Hepatocyte (in vitro differentiated cells): ENCODE measurements at regions not wholly inside any gene's neighbourhood (a gene's known extent, or its start where the extent isn't known, plus 50 kb on each side); places are given as distances from the start of the nearest gene placed in this dataset.

Experiments
- DNase-seq: peaks from one replicate; pipeline ENCODE4 v3.0.0-alpha.2; 2016; ENCODE audit warnings: low spot score
- H2AFZ ChIP-seq: fragments of 200-600 bp; sonication (generic); 2 replicates; pipeline ENCODE4 v1.6.0; 2016; ENCODE audit warnings: antibody characterized with exemption, mild to moderate bottlenecking
- H3K27ac ChIP-seq: fragments of 200-600 bp; sonication (generic); 2 replicates; pipeline ENCODE4 v1.5.1; 2016; ENCODE audit warnings: mild to moderate bottlenecking
- H3K27me3 ChIP-seq: fragments of 200-600 bp; sonication (generic); 2 replicates; pipeline ENCODE4 v1.6.1; 2016
- H3K36me3 ChIP-seq: fragments of 200-600 bp; sonication (generic); replicated peaks from 2 replicates; pipeline ENCODE4 v1.5.1; 2016; ENCODE audit warnings: low read depth; ENCODE audit not compliant: insufficient read depth
- H3K4me1 ChIP-seq: fragments of 200-600 bp; sonication (generic); 2 replicates; pipeline ENCODE4 v1.5.1; 2016; ENCODE audit warnings: mild to moderate bottlenecking, moderate library complexity; ENCODE audit not compliant: insufficient read depth
- H3K4me2 ChIP-seq: fragments of 200-600 bp; sonication (generic); 2 replicates; pipeline ENCODE4 v1.6.0; 2016
- H3K4me3 ChIP-seq: fragments of 200-600 bp; sonication (generic); 2 replicates; pipeline ENCODE4 v1.5.1; 2016; ENCODE audit warnings: mild to moderate bottlenecking
- H3K79me2 ChIP-seq: fragments of 200-600 bp; sonication (generic); 2 replicates; pipeline ENCODE4 v1.6.0; 2017; ENCODE audit warnings: mild to moderate bottlenecking
- H3K9me2 ChIP-seq: fragments of 200-600 bp; sonication (generic); replicated peaks from 2 replicates; pipeline ENCODE4 v1.6.0; 2017; ENCODE audit warnings: mild to moderate bottlenecking; ENCODE audit not compliant: insufficient read depth
- H3K9me3 ChIP-seq: fragments of 200-600 bp; sonication (generic); 2 replicates; pipeline ENCODE4 v1.5.1; 2016; ENCODE audit warnings: low read depth, mild to moderate bottlenecking
- H4K20me1 ChIP-seq: fragments of 200-600 bp; sonication (generic); 2 replicates; pipeline ENCODE4 v1.6.0; 2016; ENCODE audit warnings: mild to moderate bottlenecking; ENCODE audit not compliant: insufficient read depth, poor library complexity, severe bottlenecking
- CTCF ChIP-seq: fragments of 200-600 bp; sonication (generic); IDR thresholded peaks from 2 replicates; pipeline ENCODE4 v1.5.1; 2016; ENCODE audit warnings: antibody characterized with exemption, mild to moderate bottlenecking; ENCODE audit not compliant: poor library complexity
- EZH2 ChIP-seq: fragments of 200-600 bp; sonication (generic); IDR thresholded peaks from 2 replicates; pipeline ENCODE4 v1.6.1; 2016; ENCODE audit warnings: antibody characterized with exemption, mild to moderate bottlenecking, borderline replicate concordance
- EZH2phosphoT487 ChIP-seq: fragments of 200-600 bp; sonication (generic); IDR thresholded peaks from one replicate; pipeline ENCODE4 v1.6.1; 2018; ENCODE audit warnings: antibody characterized with exemption, mild to moderate bottlenecking, low read depth, moderate library complexity; ENCODE audit not compliant: unreplicated experiment, severe bottlenecking
- WGBS: methylation state at CpG from one replicate; pipeline ENCODE4 v1.1.6; 2016; ENCODE audit warnings: low lambda C conversion rate; ENCODE audit errors: missing lambda C conversion rate; 5-methylcytosine and 5-hydroxymethylcytosine counted together

GRCh38 chr11:93268287-93269040 lies 62.1 kb upstream of the DEUP1 start:
- Histone ChIP-seq H3K27ac (no peak overlapping the region), H3K27me3 (no peaks in the 10 kb centered on the region)
- WGBS, result 72% methylated on average over 6 of the region's 6 CpGs

GRCh38 chr11:93271596-93271995 lies 58.9 kb upstream of the DEUP1 start:
- TF ChIP-seq CTCF (no peak), EZH2 (no peak), EZH2phosphoT487 (no peak)
- Histone ChIP-seq H3K27ac (no peak overlapping the region), H3K79me2 (no peaks in the 10 kb centered on the region), H3K4me1 (no peaks in the 10 kb centered on the region), H3K9me2 (no peaks in the 10 kb centered on the region), H3K27me3 (no peaks in the 10 kb centered on the region), H4K20me1 (no peaks in the 10 kb centered on the region), H3K4me3 (no peak overlapping the region), H3K9me3 (no peaks in the 10 kb centered on the region), H2AFZ (no peak overlapping the region), H3K36me3 (no peaks in the 10 kb centered on the region), H3K4me2 (no peak overlapping the region)
- 70% methylated on average over 5 of the region's 5 CpGs for WGBS
- no peak for DNase-seq

More at GRCh38 chr11:93268287-93269040, 62.1 kb upstream of the DEUP1 start:
- Histone ChIP-seq H3K4me3 (no peak overlapping the region), H2AFZ (no peak overlapping the region), H3K9me3 (no peaks in the 10 kb centered on the region), H4K20me1 (no peaks in the 10 kb centered on the region), H3K4me1 (no peaks in the 10 kb centered on the region), H3K4me2 (no peak overlapping the region), H3K9me2 (no peaks in the 10 kb centered on the region), H3K36me3 (no peaks in the 10 kb centered on the region), H3K79me2 (no peaks in the 10 kb centered on the region)
- TF ChIP-seq CTCF, result no peak
- TF ChIP-seq EZH2phosphoT487, result no peak
- TF ChIP-seq EZH2, result no peak
- DNase-seq, result no peak

- Histone ChIP-seq H4K20me1 (no peaks in the 10 kb centered on the region), H3K36me3 (no peaks in the 10 kb centered on the region), H2AFZ (no peak overlapping the region), H3K4me3 (no peak overlapping the region), H3K4me2 (no peak overlapping the region), H3K9me2 (no peaks in the 10 kb centered on the region), H3K79me2 (no peaks in the 10 kb centered on the region), H3K27ac (no peak overlapping the region), H3K9me3 (no peaks in the 10 kb centered on the region), H3K4me1 (no peaks in the 10 kb centered on the region), H3K27me3 (no peaks in the 10 kb centered on the region)
- TF ChIP-seq CTCF, result no peak
- no peak for TF ChIP-seq EZH2
- TF ChIP-seq EZH2phosphoT487, result no peak
- no peak for DNase-seq
Observed at GRCh38 chr11:93274851-93275250, 55.7 kb upstream of the DEUP1 start.
